GM12878 (cell line): ENCODE measurements at regions not wholly inside any gene's neighbourhood (a gene's known extent, or its start where the extent isn't known, plus 50 kb on each side); places are given as distances from the start of the nearest gene placed in this dataset.

Experiments used
- ATAC-seq: fragments of 200-7000 bp; cut with Tn5 transposase; 3 replicates; pipeline ENCODE4 v1.9.1; 2020; ENCODE audit warnings: mild to moderate bottlenecking, moderate library complexity
- BruUV-seq: library from RNA; stranded (reverse); fragments of 400-500 nt; replicated peaks from 2 replicates; lab custom pipeline; 2021; lab: Mats Ljungman, UMichigan
- CTCF ChIA-PET: fragments of 300-600 bp; sonication (Branson Sonifier 250); formaldehyde crosslinking; extraction: SDS; loops from one replicate; lab custom pipeline; 2021; ENCODE audit warnings: inconsistent platforms; lab: Yijun Ruan, JAX
- POLR2A ChIA-PET: fragments of 350-600 bp; formaldehyde crosslinking; extraction: SDS; loops from one replicate; lab custom pipeline; 2021; ENCODE audit warnings: inconsistent platforms; lab: Charles Lee
- RAD21 ChIA-PET: fragments of 300-600 bp; sonication (Branson Sonifier 250); formaldehyde crosslinking; loops from one replicate; lab custom pipeline; 2023; ENCODE audit warnings: antibody characterized with exemption; ENCODE audit not compliant: unreplicated experiment; lab: Charles Lee
- SMC1A ChIA-PET: fragments of 300-600 bp; sonication (Branson Sonifier 250); formaldehyde crosslinking; loops from one replicate; lab custom pipeline; 2023; ENCODE audit not compliant: unreplicated experiment, uncharacterized antibody; lab: Charles Lee
- DNase-seq: peaks from one replicate; pipeline ENCODE4 v3.0.0-alpha.2; 2011; ENCODE audit warnings: low read depth, low spot score
- FAIRE-seq: peaks from 3 replicates; lab custom pipeline; 2011; peaks lifted over from hg19 to GRCh38; lab: Jason Lieb, UNC
- H2AFZ ChIP-seq: 2 replicates; pipeline ENCODE4 v1.6.0; 2011; ENCODE audit warnings: low read depth, low read length, control low read depth; ENCODE audit not compliant: control insufficient read depth
- H3K27ac ChIP-seq: 2 replicates; pipeline ENCODE4 v1.5.1; 2011; ENCODE audit warnings: control low read depth; ENCODE audit not compliant: control insufficient read depth, insufficient read depth
- H3K27me3 ChIP-seq, 2 experiments: replicated peaks in 1 of 2; 2 replicates each; pipeline versions ENCODE4 v1.6.0 to v1.6.1; 2011; ENCODE audit warnings: low read length in 1 of 2; ENCODE audit not compliant: control insufficient read depth in 2 of 2, insufficient read depth in 2 of 2
- H3K36me3 ChIP-seq, 2 experiments: 2 replicates each; pipeline ENCODE4 v1.5.1; 2011; ENCODE audit warnings: low read length in 1 of 2; ENCODE audit not compliant: control insufficient read depth in 2 of 2, insufficient read depth in 2 of 2
- H3K4me1 ChIP-seq: 2 replicates; pipeline ENCODE4 v1.6.1; 2011; ENCODE audit warnings: mild to moderate bottlenecking, low read length, moderate library complexity, mixed read lengths; ENCODE audit not compliant: control insufficient read depth, insufficient read depth
- H3K4me2 ChIP-seq: 2 replicates; pipeline ENCODE4 v1.6.0; 2011; ENCODE audit warnings: control low read depth; ENCODE audit not compliant: control insufficient read depth, insufficient read depth
- H3K4me3 ChIP-seq: fragments of 200-600 bp; sonication (generic); 2 replicates; pipeline ENCODE4 v1.5.1; 2016
- H3K79me2 ChIP-seq: 2 replicates; pipeline ENCODE4 v1.6.0; 2011; ENCODE audit warnings: low read length; ENCODE audit not compliant: control insufficient read depth, insufficient read depth
- H3K9ac ChIP-seq: 2 replicates; pipeline ENCODE4 v1.8.0; 2011; ENCODE audit warnings: low read length, control low read depth, mixed read lengths; ENCODE audit not compliant: control insufficient read depth, insufficient read depth
- H3K9me3 ChIP-seq: replicated peaks from 3 replicates; pipeline ENCODE4 v1.5.1; 2011; ENCODE audit warnings: mild to moderate bottlenecking, low read length; ENCODE audit not compliant: control insufficient read depth, insufficient read depth
- H4K20me1 ChIP-seq: 2 replicates; pipeline ENCODE4 v1.6.0; 2011; ENCODE audit not compliant: control insufficient read depth, insufficient read depth
- BCL11A ChIP-seq: IDR thresholded peaks from 2 replicates; pipeline ENCODE4 v1.6.1; 2011; ENCODE audit warnings: low read depth, low read length
- CBX5 ChIP-seq: sonication (generic); IDR thresholded peaks from 2 replicates; pipeline ENCODE4 v1.6.1; 2016; ENCODE audit warnings: low read depth, moderate library complexity, mild to moderate bottlenecking, inconsistent platforms
- CHD2 ChIP-seq: IDR thresholded peaks from 2 replicates; pipeline ENCODE4 v1.6.1; 2011; ENCODE audit warnings: low read depth, low read length, improper control_type of control experiment, borderline replicate concordance
- HDAC6 ChIP-seq: fragments of 200-600 bp; sonication (generic); IDR thresholded peaks from one replicate; pipeline ENCODE4 v1.8.0; 2017; ENCODE audit warnings: antibody characterized with exemption; ENCODE audit not compliant: unreplicated experiment
- JUNB ChIP-seq: IDR thresholded peaks from 2 replicates; pipeline ENCODE4 v1.6.1; 2016; ENCODE audit warnings: antibody characterized with exemption, mild to moderate bottlenecking
- LARP7 ChIP-seq: fragments of 450-650 bp; IDR thresholded peaks from 2 replicates; pipeline ENCODE4 v1.6.1; 2017; ENCODE audit warnings: mild to moderate bottlenecking
- PAX5 ChIP-seq: IDR thresholded peaks from 2 replicates; pipeline ENCODE4 v1.6.1; 2011; ENCODE audit warnings: low read depth, low read length, borderline replicate concordance
- POLR2AphosphoS2 ChIP-seq: IDR thresholded peaks from 2 replicates; pipeline ENCODE4 v1.6.1; 2011; ENCODE audit warnings: low read depth, mild to moderate bottlenecking, low read length, improper control_type of control experiment, moderate library complexity
- RELA ChIP-seq: fragments of 450-650 bp; IDR thresholded peaks from 2 replicates; pipeline ENCODE4 v1.8.0; 2014; ENCODE audit warnings: borderline replicate concordance; ENCODE audit not compliant: partially characterized antibody
- SMC3 ChIP-seq: IDR thresholded peaks from 2 replicates; pipeline ENCODE4 v1.6.1; 2011; ENCODE audit warnings: low read length, improper control_type of control experiment, borderline replicate concordance
- YBX1 ChIP-seq: fragments of 450-650 bp; IDR thresholded peaks from 2 replicates; pipeline ENCODE4 v1.6.1; 2016; ENCODE audit warnings: antibody characterized with exemption
- ZNF207 ChIP-seq: fragments of 450-650 bp; IDR thresholded peaks from 2 replicates; pipeline ENCODE4 v1.6.1; 2014; ENCODE audit warnings: antibody characterized with exemption, mild to moderate bottlenecking, borderline replicate concordance
- WGBS: methylation state at CpG from one replicate; pipeline ENCODE4 v1.1.6; 2016; ENCODE audit warnings: low lambda C conversion rate; ENCODE audit not compliant: insufficient replicate concordance, insufficient coverage; ENCODE audit errors: missing lambda C conversion rate; 5-methylcytosine and 5-hydroxymethylcytosine counted together
- in situ Hi-C: fragments of 300-500 bp; cut with MboI; formaldehyde crosslinking; loops from 9 replicates; pipeline ENCODE4 v1.14.3; 2018; ENCODE audit warnings: mixed read lengths
- intact Hi-C: fragments of 100-400 bp; cut with micrococcal nuclease; formaldehyde crosslinking; loops from one replicate; pipeline ENCODE4 v1.14.2; 2022; ENCODE audit not compliant: unreplicated experiment
- TF ChIP-seq, protein P1 (sequence below): fragments of 450-650 bp; conservative IDR thresholded peaks from 2 replicates; pipeline ENCODE4 v1.6.1; 2017; ENCODE audit warnings: mild to moderate bottlenecking, moderate library complexity

DNA sequence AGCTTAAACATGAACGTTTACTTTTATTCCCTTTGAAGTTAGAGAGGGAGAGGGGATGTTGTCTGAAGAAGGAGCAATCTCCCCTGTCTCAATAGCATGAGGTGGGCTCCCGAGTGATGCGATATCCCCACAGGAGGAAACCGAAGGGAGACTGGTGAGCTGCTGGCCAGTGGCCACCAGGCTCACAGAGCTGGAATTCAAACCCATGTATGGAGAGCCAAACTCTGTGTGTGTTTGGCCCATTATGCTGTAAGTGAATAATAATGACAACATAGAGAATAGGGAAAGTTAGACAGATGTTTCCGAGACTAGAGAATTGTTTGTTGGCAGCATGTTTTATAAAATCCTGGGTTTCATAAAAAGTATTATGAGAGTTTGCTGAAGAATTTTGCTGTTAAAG is 66.1 kb upstream of the CLNK start:
- ChIA-PET POLR2A (interaction anchor here (1.9 kb wide), 1 partner anchor 11 kb away, joined by 4 read pairs; no protein-coding TSS in a partner anchor), SMC1A (interaction anchor here (0.8 to 2.1 kb wide), 6 partner anchors 8 to 141 kb away, joined by 3 to 6 read pairs (median 4); no protein-coding TSS in a partner anchor), CTCF (interaction anchor here (1.1 to 1.2 kb wide), 2 partner anchors 12 to 20 kb away, joined by 3 to 4 read pairs; no protein-coding TSS in a partner anchor), RAD21 (interaction anchor here (1.8 kb wide), 1 partner anchor 18 kb away, joined by 5 read pairs; no protein-coding TSS in a partner anchor)
- BruUV-seq, result no TSS peak
- Histone ChIP-seq H3K4me1 (peaks cover 17% of the 10 kb centered on the region), H3K79me2 (no peaks in the 10 kb centered on the region), H3K4me2 (no peak overlapping the region), H3K9ac (no peak overlapping the region), H3K36me3 (no peaks in the 10 kb centered on the region), H2AFZ (no peak overlapping the region), H4K20me1 (no peaks in the 10 kb centered on the region), H3K27me3 (no peaks in the 10 kb centered on the region), H3K27ac (no peak overlapping the region), H3K9me3 (no peaks in the 10 kb centered on the region; the same call in 2 of the 3 replicates), H3K4me3 (no peak overlapping the region)
- ATAC-seq, result no peak
- no peak for DNase-seq
- intact Hi-C loops, result no loop called here
- FAIRE-seq, result no peak
- 73% methylated on average over 5 of the region's 5 CpGs for WGBS
- TF ChIP-seq SMC3, result no peak
- no peak for TF ChIP-seq YBX1
- TF ChIP-seq, protein P1, sequence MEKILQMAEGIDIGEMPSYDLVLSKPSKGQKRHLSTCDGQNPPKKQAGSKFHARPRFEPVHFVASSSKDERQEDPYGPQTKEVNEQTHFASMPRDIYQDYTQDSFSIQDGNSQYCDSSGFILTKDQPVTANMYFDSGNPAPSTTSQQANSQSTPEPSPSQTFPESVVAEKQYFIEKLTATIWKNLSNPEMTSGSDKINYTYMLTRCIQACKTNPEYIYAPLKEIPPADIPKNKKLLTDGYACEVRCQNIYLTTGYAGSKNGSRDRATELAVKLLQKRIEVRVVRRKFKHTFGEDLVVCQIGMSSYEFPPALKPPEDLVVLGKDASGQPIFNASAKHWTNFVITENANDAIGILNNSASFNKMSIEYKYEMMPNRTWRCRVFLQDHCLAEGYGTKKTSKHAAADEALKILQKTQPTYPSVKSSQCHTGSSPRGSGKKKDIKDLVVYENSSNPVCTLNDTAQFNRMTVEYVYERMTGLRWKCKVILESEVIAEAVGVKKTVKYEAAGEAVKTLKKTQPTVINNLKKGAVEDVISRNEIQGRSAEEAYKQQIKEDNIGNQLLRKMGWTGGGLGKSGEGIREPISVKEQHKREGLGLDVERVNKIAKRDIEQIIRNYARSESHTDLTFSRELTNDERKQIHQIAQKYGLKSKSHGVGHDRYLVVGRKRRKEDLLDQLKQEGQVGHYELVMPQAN, result no peak
- TF ChIP-seq CHD2, result no peak
- TF ChIP-seq HDAC6, result no peak
- no peak for TF ChIP-seq RELA
- no peak for TF ChIP-seq BCL11A
- TF ChIP-seq PAX5, result no peak
- TF ChIP-seq POLR2AphosphoS2, result no peak
- no peak for TF ChIP-seq JUNB
- TF ChIP-seq ZNF207, result no peak
- TF ChIP-seq CBX5, result no peak
- TF ChIP-seq LARP7, result no peak
- in situ Hi-C loops, result no loop called here
